Activated CD8-positive, alpha-beta memory T cell treated with anti-CD3 and anti-CD28 coated beads, Interleukin-2, amount 50 U/mL, for 1 hour (primary cell): ENCODE measurements at regions not wholly inside any gene's neighbourhood (a gene's known extent, or its start where the extent isn't known, plus 50 kb on each side); places are given as distances from the start of the nearest gene placed in this dataset.

Source experiments
- DNase-seq: peaks from one replicate; pipeline ENCODE4 v3.0.0-alpha.2; 2020; ENCODE audit errors: extremely low read depth

GRCh38 chr19:31402529-31403316 lies 53.5 kb upstream of the TSHZ3 start:
- DNase-seq: no peak

GRCh38 chr19:31406106-31406505 lies 56.9 kb upstream of the TSHZ3 start:
- no peak for DNase-seq

GRCh38 chr19:31408460-31409124 lies 59.4 kb upstream of the TSHZ3 start:
- DNase-seq: no peak

- no peak for DNase-seq
Observed at GRCh38 chr19:31413353-31413752, 64.1 kb upstream of the TSHZ3 start.

DNA sequence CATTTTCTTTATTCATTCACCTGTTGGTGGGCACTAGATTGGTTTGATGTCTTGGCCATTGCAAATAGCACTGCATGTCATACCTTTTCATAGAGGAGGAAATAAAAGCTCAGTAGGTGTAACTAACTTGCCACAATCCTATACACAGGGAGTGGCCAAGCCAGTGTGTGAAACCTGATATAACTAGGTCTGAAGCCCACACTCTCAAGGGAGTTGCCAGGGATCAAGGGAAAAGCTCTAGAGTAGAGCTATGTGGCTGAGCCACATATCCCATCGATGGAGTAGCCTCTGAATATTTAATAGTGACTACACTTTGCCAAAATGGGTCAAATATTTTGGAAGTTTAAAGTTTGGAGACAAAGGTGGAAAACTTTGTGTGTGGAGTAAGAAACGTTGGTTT lies 66.1 kb upstream of the TSHZ3 start:
- no peak for DNase-seq

GRCh38 chr19:31416548-31416947 lies 67.3 kb upstream of the TSHZ3 start:
- no peak for DNase-seq

DNA sequence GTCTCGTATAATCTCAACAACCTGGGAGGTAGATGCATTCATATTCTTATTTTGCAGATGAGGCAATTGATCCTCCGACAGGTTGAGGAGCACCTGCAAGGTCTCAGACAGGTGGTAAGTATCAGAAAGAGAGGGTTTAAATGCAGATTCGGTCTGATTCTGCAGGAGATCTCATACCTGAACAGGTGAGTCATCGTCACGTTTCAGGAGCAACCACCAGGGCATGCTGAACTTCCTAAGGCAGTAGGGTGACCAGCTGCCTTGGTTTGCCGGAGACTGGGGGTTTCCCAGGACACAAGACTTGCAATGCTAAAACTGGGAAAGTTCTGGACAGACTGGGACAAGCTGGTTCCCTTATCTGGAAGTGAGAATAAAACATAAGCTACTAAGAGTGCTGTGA lies 68.8 kb upstream of the TSHZ3 start:
- DNase-seq: no peak

DNA sequence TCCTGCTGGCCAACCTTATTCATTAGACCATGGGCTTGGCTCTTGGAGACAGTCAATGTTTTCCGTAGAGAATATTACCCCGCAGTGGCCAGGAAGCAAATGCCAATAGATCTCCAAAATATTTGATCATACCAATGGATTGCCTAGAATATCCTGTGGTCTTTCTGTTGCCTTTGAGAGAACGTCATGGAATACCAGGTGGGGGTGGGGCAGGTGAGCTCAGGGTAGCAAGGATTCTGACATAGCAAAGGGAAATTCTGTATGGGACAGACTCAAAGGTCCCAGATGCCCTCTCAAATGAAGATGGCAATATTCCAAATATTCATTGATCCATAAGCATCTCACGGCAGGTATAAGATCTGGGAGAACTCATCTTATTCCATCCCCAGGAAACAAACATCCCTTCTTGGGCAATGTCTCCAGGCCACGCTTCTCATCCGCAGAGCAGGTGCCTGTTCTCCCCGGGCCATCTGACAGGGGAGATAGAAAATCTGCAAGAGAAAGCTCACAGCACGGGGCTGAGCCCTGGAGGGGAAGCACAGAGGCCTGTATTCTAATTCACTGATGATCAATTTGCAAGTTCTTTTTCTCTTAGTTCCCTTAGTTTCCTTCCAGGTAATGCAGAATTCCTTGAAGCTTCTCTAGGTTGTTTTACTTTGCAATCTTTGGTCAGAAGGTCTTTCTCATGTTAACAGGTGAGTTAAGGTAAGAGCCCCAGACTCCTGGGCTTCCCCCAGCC lies 69.6 kb upstream of the TSHZ3 start:
- DNase-seq: no peak

DNA sequence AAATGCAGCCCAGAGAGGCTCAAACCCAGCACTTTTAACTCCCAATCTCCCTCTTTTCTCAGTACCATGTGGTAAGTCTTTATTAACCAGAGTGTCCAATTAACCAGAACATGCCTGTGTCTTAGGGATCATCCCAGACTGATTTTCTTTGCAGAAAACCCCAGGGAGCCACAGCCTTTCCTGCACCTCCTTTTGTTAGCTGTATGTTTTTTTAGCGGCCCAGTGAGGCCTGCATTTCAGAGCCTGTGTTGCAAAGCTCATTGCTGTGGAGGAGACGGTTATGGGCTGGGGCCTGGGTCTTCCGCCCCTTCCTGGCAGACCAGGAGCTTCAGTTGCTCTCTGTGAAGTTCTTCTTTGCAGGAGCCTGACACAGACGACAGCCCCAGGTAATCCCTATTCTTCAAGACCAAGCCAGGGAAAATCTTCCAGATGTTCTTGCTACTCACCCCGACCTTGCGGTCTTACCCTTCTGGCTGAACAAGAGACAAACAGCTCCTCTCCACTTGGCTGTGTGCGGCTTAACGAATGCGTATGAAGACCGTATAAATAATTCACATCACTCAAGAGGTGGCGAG lies 70.7 kb upstream of the TSHZ3 start:
- no peak for DNase-seq

GRCh38 chr19:31421082-31421481 lies 71.8 kb upstream of the TSHZ3 start:
- DNase-seq: no peak

GRCh38 chr19:31421856-31422255 lies 72.6 kb upstream of the TSHZ3 start:
- no peak for DNase-seq

DNA sequence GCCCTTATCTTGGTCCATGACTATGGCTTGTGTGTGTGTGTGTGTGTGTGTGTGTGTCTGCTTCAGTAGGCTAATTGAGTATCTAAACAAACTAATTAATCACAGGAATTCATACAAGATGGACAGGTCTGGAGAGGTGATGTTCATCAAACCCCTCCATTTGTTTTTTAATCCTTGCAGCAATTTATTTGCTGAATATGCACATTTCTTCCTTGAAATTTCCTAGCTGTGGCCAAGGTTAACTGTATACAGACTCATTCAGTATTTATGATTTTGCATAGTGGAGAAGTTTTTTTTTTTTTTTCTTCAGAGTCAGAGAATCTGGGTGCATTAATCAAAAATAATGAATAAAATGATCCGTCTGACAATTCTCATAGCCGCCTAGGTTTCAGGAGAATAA lies 74.7 kb upstream of the TSHZ3 start:
- no peak for DNase-seq

DNA sequence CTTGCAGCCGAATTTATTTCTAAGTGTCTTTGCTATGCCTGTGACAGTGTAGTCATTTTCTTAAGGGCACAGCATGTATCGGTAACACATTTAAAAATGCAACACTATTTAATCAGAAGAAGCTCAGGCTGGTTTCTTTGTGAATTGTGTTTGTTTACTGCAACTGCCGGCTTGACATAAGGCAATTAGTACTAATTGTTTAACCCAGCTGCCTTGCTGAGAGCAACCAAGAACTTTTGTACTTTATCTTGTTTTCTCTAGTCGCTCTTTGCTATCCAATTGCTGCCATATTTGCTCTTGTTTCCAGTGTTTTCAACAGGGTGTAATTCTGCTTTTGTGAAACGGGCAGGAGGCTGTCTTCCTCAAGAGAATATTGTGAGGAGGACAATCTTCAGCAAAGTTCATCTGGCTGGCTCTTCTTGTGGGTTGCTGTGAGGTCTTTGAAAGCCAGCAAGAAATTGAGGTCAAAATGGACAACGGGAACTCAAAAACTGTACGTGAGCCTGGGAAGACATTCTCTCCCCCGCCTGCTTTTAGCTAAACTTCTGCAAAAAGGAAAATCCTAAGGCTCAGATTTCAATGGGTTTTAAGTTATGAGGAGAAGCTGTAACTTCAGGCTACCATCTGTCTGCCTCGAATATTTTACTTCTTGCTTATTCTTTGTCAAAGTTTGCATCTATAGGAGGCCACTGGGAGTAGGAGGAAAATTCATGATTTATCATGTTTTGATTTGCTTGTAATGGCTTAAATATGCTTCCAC lies 75.8 kb upstream of the TSHZ3 start:
- DNase-seq: no peak

DNA sequence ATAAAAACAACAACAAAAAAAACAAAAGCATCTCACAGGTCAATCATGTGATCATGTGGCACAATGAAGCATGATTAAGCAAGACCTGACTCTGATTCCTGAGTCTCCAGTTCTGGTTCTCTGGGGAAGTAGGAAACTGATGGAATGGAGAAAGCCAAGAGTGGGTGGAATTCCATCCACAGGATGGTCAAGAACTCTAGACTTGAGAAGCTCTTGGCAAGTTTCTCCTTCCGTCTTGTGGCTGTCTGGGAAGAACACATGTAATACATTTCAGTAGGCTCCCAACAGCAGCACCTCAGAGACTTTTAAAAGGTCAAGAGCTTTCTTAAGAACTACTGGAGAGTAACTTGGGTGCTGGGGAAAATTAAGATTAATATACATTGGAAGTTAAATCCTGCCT lies 78.6 kb upstream of the TSHZ3 start:
- DNase-seq: no peak

DNA sequence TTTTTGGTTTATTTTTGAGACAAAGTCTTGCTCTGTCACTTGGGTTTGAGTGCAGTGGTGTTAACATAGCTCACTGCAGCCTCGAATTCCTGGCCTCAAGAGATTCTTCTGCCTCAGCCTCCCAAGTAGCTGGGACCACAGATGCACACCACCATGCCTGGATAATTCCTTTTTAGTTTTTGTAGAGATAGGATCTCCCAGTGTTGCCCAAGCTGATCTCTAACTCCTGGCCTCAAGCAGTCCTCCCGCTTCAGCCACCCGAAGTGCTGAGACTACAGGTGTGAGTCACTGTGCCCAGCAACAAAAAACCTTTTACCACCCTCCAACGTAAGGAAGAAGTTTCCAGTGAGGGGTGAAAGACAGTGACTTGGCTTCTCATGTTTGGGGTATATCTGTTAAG lies 81.1 kb upstream of the TSHZ3 start:
- no peak for DNase-seq

DNA sequence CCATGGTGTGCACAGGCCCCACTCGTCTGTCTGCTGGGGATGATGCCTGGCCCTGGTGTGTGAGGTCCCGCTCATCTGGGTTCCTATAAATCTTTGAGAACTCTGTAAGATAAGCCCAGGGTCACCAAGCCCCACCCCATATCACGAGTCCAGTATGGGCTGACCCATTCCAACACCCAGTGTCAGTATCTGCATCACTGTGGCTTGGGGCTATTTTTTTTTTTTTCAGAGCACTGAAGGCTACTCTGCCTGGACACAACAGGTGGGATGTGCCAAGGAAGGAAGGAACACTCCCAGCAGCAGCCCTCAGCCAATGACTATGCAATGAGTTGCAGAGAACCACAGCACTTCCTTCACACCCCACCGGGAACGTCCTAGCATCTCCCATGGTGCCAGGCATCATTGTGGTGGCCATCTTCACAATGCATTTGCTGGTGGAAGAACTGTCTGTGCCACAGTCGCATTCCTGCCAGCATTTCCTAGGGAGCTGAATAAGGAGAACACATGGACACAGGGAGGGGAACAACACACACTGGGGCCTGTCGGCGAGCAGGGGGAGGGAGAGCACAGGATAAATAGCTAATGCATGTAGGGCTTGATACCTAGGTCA lies 83.1 kb upstream of the TSHZ3 start:
- no peak for DNase-seq

GRCh38 chr19:31436121-31436776 lies 87.0 kb upstream of the TSHZ3 start:
- no peak for DNase-seq

DNA sequence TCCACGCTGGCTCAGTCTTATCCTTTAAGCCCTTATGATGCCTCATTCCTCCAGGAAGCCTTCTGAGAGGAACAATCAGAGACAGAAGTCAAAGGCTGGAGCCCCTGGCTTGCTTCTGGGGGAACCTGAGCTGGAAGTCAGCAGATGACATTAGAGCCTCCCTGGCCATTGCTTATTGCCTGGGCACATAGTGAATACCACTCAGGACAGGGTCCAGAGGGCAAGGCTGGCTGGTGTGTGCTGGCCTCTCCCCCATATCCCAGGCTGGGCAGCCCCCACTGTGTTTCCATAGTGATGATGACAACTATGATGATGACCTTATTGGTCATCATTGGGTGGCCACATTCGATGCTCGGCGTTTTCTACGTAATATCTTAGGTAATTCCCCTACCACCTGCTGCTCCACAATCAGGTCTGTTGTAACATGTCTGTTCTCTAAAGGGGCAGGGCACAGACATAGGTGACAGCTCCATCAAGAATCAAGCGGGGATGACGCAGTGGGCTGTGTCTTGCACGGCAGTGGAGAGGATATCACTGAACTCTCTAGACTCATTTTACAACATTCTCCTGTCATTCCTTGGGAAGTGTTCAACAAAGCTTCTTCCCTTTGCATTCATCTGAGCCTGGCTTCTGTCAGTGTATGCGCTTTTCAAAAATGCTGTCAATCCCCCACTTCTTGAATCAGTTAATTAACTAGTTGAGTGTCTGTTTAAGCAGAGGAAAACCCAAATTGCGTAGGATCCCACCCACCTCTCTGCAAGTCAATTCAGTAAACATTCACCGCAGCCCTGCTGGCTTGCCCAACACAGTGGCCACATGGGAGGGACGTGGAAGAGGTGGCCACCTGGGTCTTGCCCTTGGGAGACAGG lies 89.4 kb upstream of the TSHZ3 start:
- DNase-seq: no peak

DNA sequence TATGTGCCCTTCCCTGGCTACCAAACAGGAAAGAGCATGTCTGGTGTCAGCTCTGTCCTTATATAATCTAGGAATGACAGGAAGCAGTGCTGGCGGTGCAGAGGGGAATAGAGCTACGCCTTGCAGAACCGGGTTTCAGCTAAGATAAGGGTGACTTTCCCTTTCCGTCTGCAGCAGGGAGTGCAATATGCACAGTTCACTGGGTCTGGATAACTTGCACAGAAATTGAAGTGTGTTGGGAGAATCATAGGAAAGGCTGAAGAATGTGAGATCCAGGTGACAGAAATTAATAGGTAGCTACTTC lies 90.0 kb upstream of the TSHZ3 start:
- DNase-seq: no peak

GRCh38 chr19:31444931-31445330 lies 95.7 kb upstream of the TSHZ3 start:
- DNase-seq: no peak
